PC-3 (cell line): ENCODE measurements at regions not wholly inside any gene's neighbourhood (a gene's known extent, or its start where the extent isn't known, plus 50 kb on each side); places are given as distances from the start of the nearest gene placed in this dataset.

Experiments used
- CTCF ChIP-seq: fragments of 300-600 bp; sonication (generic); conservative IDR thresholded peaks from 2 replicates; pipeline ENCODE4 v1.5.1; 2017; ENCODE audit warnings: antibody characterized with exemption, low read depth, mild to moderate bottlenecking, low read length
- EZH2 ChIP-seq: fragments of 300-600 bp; sonication (generic); IDR thresholded peaks from one replicate; pipeline ENCODE4 v1.6.1; 2017; ENCODE audit warnings: antibody characterized with exemption, mild to moderate bottlenecking, low read length; ENCODE audit not compliant: unreplicated experiment

- TF ChIP-seq CTCF (no peak), EZH2 (no peak)
Observed at GRCh38 chr3:41073190-41073589, 126.1 kb upstream of the CTNNB1 start.
